HEK293 (cell line): ENCODE measurements at regions not wholly inside any gene's neighbourhood (a gene's known extent, or its start where the extent isn't known, plus 50 kb on each side); places are given as distances from the start of the nearest gene placed in this dataset.

Experiments used
- CTCF ChIA-PET: fragments of 350-600 bp; formaldehyde crosslinking; extraction: SDS; loops from one replicate; lab custom pipeline; 2021; ENCODE audit warnings: antibody characterized with exemption; lab: Yijun Ruan, JAX
- POLR2A ChIA-PET: fragments of 300-600 bp; formaldehyde crosslinking; extraction: SDS; loops from one replicate; lab custom pipeline; 2020; ENCODE audit warnings: antibody characterized with exemption, inconsistent platforms; lab: Yijun Ruan, JAX
- H3K27ac ChIP-seq: fragments of 200-500 bp; sonication (Bioruptor generic); 2 replicates; pipeline ENCODE4 v1.5.1; 2014; ENCODE audit warnings: low read depth, low read length, control low read depth, inconsistent platforms; ENCODE audit errors: extremely low read depth
- H3K36me3 ChIP-seq, 2 experiments: fragments of 200-500 bp in 1 of 2; sonication (Bioruptor generic) in 1 of 2; 1 replicate in 1 of 2; 2 replicates in 1 of 2; pipeline ENCODE4 v1.5.1; 2014 to 2017; ENCODE audit warnings: inconsistent platforms in 2 of 2, low read length in 2 of 2; ENCODE audit not compliant: control insufficient read depth in 2 of 2, insufficient read depth in 1 of 2
- H3K4me1 ChIP-seq: fragments of 200-500 bp; sonication (Bioruptor generic); 2 replicates; pipeline ENCODE4 v1.5.1; 2014; ENCODE audit warnings: mild to moderate bottlenecking, low read length, inconsistent platforms; ENCODE audit not compliant: control insufficient read depth, insufficient read depth
- H3K4me3 ChIP-seq: 2 replicates; pipeline ENCODE4 v1.5.1; 2011; ENCODE audit warnings: low read depth, mild to moderate bottlenecking, control low read depth, low read length, moderate library complexity
- H3K9me3 ChIP-seq: fragments of 200-500 bp; sonication (Bioruptor generic); 2 replicates; pipeline ENCODE4 v1.5.1; 2014; ENCODE audit warnings: low read depth, low read length, inconsistent platforms; ENCODE audit not compliant: control insufficient read depth, insufficient read depth
- BCL11B ChIP-seq: fragments of 450-650 bp; formaldehyde crosslinking; IDR thresholded peaks from 2 replicates; pipeline ENCODE4 v1.5.1; 2016; ENCODE audit warnings: low read depth, missing biosample characterization, missing genetic modification characterization
- GLI2 ChIP-seq: fragments of 450-650 bp; formaldehyde crosslinking; IDR thresholded peaks from 2 replicates; pipeline ENCODE4; 2017; ENCODE audit warnings: missing biosample characterization, missing genetic modification characterization, low read depth, borderline replicate concordance
- SALL2 ChIP-seq: fragments of 450-650 bp; formaldehyde crosslinking; IDR thresholded peaks from 2 replicates; pipeline ENCODE4 v1.5.0; 2017; ENCODE audit warnings: missing biosample characterization, mild to moderate bottlenecking, missing genetic modification characterization, borderline replicate concordance
- SCRT2 ChIP-seq: fragments of 450-650 bp; formaldehyde crosslinking; IDR thresholded peaks from 2 replicates; pipeline ENCODE4 v1.5.1; 2016; ENCODE audit warnings: missing biosample characterization, missing genetic modification characterization
- ZNF155 ChIP-seq: fragments of 450-650 bp; formaldehyde crosslinking; IDR thresholded peaks from 2 replicates; pipeline ENCODE4 v1.5.1; 2016; ENCODE audit warnings: missing biosample characterization, missing genetic modification characterization
- ZNF169 ChIP-seq: fragments of 450-650 bp; formaldehyde crosslinking; IDR thresholded peaks from 2 replicates; pipeline ENCODE4 v1.5.1; 2016; ENCODE audit warnings: missing biosample characterization, missing genetic modification characterization
- ZNF214 ChIP-seq: fragments of 450-650 bp; formaldehyde crosslinking; IDR thresholded peaks from 2 replicates; pipeline ENCODE4 v1.5.1; 2017; ENCODE audit warnings: missing biosample characterization, mild to moderate bottlenecking, missing genetic modification characterization, borderline replicate concordance
- ZNF266 ChIP-seq: fragments of 450-650 bp; formaldehyde crosslinking; IDR thresholded peaks from 2 replicates; pipeline ENCODE4 v1.5.1; 2016; ENCODE audit warnings: missing biosample characterization, missing genetic modification characterization, low read depth
- ZNF394 ChIP-seq: fragments of 450-650 bp; formaldehyde crosslinking; IDR thresholded peaks from 2 replicates; pipeline ENCODE4 v1.5.1; 2016; ENCODE audit warnings: missing biosample characterization, missing genetic modification characterization, mild to moderate bottlenecking, moderate library complexity, borderline replicate concordance
- ZNF433 ChIP-seq: fragments of 450-650 bp; formaldehyde crosslinking; IDR thresholded peaks from 2 replicates; pipeline ENCODE4 v1.5.1; 2016; ENCODE audit warnings: missing biosample characterization, missing genetic modification characterization, low read depth
- ZNF48 ChIP-seq: fragments of 450-650 bp; formaldehyde crosslinking; IDR thresholded peaks from 2 replicates; pipeline ENCODE4 v1.5.1; 2016; ENCODE audit warnings: missing biosample characterization, missing genetic modification characterization
- ZNF555 ChIP-seq: fragments of 450-650 bp; formaldehyde crosslinking; conservative IDR thresholded peaks from 2 replicates; pipeline ENCODE4 v1.5.1; 2017; ENCODE audit warnings: missing biosample characterization, mild to moderate bottlenecking, missing genetic modification characterization, inconsistent platforms
- ZNF654 ChIP-seq: fragments of 450-650 bp; formaldehyde crosslinking; IDR thresholded peaks from 2 replicates; pipeline ENCODE4 v1.5.1; 2016; ENCODE audit warnings: low read depth, missing biosample characterization, missing genetic modification characterization
- ZNF660 ChIP-seq: fragments of 450-650 bp; IDR thresholded peaks from 2 replicates; pipeline ENCODE4 v1.5.1; 2018; ENCODE audit warnings: missing biosample characterization, mild to moderate bottlenecking, missing genetic modification characterization
- ZNF768 ChIP-seq: fragments of 450-650 bp; formaldehyde crosslinking; IDR thresholded peaks from 2 replicates; pipeline ENCODE4 v1.5.1; 2018; ENCODE audit warnings: missing biosample characterization, mild to moderate bottlenecking, missing genetic modification characterization
- ZNF785 ChIP-seq: fragments of 450-650 bp; formaldehyde crosslinking; IDR thresholded peaks from 2 replicates; pipeline ENCODE4 v1.5.1; 2016; ENCODE audit warnings: missing biosample characterization, missing genetic modification characterization
- TF ChIP-seq, protein P1 (sequence below): fragments of 450-650 bp; formaldehyde crosslinking; IDR thresholded peaks from 2 replicates; pipeline ENCODE4 v1.5.1; 2016; ENCODE audit warnings: missing biosample characterization, missing genetic modification characterization
- TF ChIP-seq, protein P2 (sequence below): fragments of 450-650 bp; formaldehyde crosslinking; IDR thresholded peaks from 2 replicates; pipeline ENCODE4 v1.5.1; 2016; ENCODE audit warnings: missing biosample characterization, missing genetic modification characterization
- TF ChIP-seq, protein P3 (sequence below): IDR thresholded peaks from 2 replicates; pipeline ENCODE4 v1.6.1; 2011; ENCODE audit warnings: mild to moderate bottlenecking, low read depth, low read length, borderline replicate concordance
- TF ChIP-seq, protein P4 (sequence below): fragments of 450-650 bp; formaldehyde crosslinking; IDR thresholded peaks from 2 replicates; pipeline ENCODE4 v1.5.1; 2016; ENCODE audit warnings: missing biosample characterization, missing genetic modification characterization, borderline replicate concordance
- TF ChIP-seq, protein P5 (sequence below): fragments of 450-650 bp; formaldehyde crosslinking; IDR thresholded peaks from 2 replicates; pipeline ENCODE4 v1.5.1; 2016; ENCODE audit warnings: missing biosample characterization, missing genetic modification characterization
- TF ChIP-seq, protein P6 (sequence below): fragments of 450-650 bp; formaldehyde crosslinking; IDR thresholded peaks from 2 replicates; pipeline ENCODE4 v1.5.1; 2017; ENCODE audit warnings: missing biosample characterization, missing genetic modification characterization

DNA sequence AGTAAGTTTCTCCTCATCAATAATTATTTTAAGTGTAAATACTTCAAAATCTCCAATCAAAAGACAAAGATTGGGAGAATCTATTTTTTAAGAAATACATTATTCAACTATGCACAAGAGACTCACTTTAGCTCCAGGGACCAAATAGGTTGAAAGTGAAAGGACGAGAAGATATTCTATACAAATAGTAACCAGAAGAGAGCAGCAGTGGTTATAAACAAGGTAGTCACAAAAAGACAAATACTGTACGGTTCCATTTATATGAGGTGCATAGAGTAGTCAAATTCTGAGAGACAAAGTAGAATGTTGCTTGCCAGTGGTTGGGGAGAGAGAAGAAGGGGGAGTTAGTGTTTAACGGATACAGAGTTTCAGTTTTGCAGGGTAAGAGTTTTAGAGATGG, 69.8 kb downstream of the POU3F3 start:
- Histone ChIP-seq H3K27ac (no peak overlapping the region), H3K36me3 (no peaks in the 10 kb centered on the region), H3K4me1 (no peaks in the 10 kb centered on the region), H3K9me3 (peaks cover 2% of the 10 kb centered on the region; the same call in 1 of the 2 replicates), H3K4me3 (no peak overlapping the region)
- TF ChIP-seq ZNF785 (tag by site-specific recombination) (no peak), ZNF214 (tag by site-specific recombination) (no peak), ZNF660 (tag by site-specific recombination) (no peak), ZNF654 (tag by site-specific recombination) (no peak), ZNF433 (no peak), GLI2 (no peak), BCL11B (tag by site-specific recombination) (no peak), SCRT2 (tag by site-specific recombination) (no peak), ZNF768 (tag by site-specific recombination) (no peak), ZNF555 (tag by site-specific recombination) (no peak), ZNF48 (tag by site-specific recombination) (no peak), ZNF394 (tag by site-specific recombination) (no peak), ZNF155 (no peak)
- TF ChIP-seq, protein P1, sequence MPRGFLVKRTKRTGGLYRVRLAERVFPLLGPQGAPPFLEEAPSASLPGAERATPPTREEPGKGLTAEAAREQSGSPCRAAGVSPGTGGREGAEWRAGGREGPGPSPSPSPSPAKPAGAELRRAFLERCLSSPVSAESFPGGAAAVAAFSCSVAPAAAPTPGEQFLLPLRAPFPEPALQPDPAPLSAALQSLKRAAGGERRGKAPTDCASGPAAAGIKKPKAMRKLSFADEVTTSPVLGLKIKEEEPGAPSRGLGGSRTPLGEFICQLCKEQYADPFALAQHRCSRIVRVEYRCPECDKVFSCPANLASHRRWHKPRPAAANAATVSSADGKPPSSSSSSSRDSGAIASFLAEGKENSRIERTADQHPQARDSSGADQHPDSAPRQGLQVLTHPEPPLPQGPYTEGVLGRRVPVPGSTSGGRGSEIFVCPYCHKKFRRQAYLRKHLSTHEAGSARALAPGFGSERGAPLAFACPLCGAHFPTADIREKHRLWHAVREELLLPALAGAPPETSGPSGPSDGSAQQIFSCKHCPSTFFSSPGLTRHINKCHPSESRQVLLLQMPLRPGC (tag by site-specific recombination): no peak
- TF ChIP-seq, protein P2, sequence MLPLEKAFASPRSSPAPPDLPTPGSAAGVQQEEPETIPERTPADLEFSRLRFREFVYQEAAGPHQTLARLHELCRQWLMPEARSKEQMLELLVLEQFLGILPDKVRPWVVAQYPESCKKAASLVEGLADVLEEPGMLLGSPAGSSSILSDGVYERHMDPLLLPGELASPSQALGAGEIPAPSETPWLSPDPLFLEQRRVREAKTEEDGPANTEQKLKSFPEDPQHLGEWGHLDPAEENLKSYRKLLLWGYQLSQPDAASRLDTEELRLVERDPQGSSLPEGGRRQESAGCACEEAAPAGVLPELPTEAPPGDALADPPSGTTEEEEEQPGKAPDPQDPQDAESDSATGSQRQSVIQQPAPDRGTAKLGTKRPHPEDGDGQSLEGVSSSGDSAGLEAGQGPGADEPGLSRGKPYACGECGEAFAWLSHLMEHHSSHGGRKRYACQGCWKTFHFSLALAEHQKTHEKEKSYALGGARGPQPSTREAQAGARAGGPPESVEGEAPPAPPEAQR (tag by site-specific recombination): no peak
- TF ChIP-seq, protein P3, sequence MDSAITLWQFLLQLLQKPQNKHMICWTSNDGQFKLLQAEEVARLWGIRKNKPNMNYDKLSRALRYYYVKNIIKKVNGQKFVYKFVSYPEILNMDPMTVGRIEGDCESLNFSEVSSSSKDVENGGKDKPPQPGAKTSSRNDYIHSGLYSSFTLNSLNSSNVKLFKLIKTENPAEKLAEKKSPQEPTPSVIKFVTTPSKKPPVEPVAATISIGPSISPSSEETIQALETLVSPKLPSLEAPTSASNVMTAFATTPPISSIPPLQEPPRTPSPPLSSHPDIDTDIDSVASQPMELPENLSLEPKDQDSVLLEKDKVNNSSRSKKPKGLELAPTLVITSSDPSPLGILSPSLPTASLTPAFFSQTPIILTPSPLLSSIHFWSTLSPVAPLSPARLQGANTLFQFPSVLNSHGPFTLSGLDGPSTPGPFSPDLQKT: no peak
- TF ChIP-seq, protein P4, sequence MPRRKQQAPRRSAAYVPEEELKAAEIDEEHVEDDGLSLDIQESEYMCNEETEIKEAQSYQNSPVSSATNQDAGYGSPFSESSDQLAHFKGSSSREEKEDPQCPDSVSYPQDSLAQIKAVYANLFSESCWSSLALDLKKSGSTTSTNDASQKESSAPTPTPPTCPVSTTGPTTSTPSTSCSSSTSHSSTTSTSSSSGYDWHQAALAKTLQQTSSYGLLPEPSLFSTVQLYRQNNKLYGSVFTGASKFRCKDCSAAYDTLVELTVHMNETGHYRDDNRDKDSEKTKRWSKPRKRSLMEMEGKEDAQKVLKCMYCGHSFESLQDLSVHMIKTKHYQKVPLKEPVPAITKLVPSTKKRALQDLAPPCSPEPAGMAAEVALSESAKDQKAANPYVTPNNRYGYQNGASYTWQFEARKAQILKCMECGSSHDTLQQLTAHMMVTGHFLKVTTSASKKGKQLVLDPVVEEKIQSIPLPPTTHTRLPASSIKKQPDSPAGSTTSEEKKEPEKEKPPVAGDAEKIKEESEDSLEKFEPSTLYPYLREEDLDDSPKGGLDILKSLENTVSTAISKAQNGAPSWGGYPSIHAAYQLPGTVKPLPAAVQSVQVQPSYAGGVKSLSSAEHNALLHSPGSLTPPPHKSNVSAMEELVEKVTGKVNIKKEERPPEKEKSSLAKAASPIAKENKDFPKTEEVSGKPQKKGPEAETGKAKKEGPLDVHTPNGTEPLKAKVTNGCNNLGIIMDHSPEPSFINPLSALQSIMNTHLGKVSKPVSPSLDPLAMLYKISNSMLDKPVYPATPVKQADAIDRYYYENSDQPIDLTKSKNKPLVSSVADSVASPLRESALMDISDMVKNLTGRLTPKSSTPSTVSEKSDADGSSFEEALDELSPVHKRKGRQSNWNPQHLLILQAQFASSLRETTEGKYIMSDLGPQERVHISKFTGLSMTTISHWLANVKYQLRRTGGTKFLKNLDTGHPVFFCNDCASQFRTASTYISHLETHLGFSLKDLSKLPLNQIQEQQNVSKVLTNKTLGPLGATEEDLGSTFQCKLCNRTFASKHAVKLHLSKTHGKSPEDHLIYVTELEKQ (tag by site-specific recombination): no peak
- POLR2A ChIA-PET: no interaction called here
- CTCF ChIA-PET: interaction anchor here (0.9 to 1.0 kb wide), 3 partner anchors 10 to 21 kb away, joined by 3 to 4 read pairs (median 4); no protein-coding TSS in a partner anchor

DNA sequence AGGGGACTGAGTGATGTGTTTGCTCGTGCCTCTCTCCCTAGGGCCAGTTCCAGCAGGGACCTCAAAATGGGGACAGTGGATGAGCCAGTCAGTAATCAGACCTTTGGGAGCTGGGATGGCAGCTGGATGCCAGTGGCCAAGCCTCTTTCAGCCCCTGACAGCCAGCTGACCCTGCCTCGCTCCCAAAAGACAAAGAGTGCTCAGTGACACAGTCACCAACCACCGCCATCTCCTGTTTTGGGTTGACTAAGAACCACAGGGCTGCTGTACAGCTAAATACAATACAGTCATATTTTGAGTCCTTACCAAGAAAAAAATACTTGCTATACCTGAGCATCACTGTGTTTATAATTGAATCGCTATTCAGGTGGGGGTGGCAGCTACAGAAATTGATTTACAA, 75.7 kb downstream of the POU3F3 start:
- Histone ChIP-seq H3K4me3 (no peak overlapping the region), H3K36me3 (no peaks in the 10 kb centered on the region), H3K4me1 (no peaks in the 10 kb centered on the region), H3K9me3 (no peaks in the 10 kb centered on the region), H3K27ac (no peak overlapping the region)
- ChIA-PET CTCF (no interaction called here), POLR2A (no interaction called here)
- no peak for TF ChIP-seq ZNF266
- TF ChIP-seq, protein P5, sequence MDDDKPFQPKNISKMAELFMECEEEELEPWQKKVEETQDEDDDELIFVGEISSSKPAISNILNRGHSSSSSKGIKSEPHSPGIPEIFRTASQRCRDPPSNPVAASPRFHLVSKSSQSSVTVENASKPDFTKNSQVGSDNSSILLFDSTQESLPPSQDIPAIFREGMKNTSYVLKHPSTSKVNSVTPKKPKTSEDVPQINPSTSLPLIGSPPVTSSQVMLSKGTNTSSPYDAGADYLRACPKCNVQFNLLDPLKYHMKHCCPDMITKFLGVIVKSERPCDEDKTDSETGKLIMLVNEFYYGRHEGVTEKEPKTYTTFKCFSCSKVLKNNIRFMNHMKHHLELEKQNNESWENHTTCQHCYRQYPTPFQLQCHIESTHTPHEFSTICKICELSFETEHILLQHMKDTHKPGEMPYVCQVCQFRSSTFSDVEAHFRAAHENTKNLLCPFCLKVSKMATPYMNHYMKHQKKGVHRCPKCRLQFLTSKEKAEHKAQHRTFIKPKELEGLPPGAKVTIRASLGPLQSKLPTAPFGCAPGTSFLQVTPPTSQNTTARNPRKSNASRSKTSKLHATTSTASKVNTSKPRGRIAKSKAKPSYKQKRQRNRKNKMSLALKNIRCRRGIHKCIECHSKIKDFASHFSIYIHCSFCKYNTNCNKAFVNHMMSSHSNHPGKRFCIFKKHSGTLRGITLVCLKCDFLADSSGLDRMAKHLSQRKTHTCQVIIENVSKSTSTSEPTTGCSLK (tag by site-specific recombination): no peak
- no peak for TF ChIP-seq ZNF169 (tag by site-specific recombination)
- TF ChIP-seq SALL2 (tag by site-specific recombination): no peak
- TF ChIP-seq, protein P6, sequence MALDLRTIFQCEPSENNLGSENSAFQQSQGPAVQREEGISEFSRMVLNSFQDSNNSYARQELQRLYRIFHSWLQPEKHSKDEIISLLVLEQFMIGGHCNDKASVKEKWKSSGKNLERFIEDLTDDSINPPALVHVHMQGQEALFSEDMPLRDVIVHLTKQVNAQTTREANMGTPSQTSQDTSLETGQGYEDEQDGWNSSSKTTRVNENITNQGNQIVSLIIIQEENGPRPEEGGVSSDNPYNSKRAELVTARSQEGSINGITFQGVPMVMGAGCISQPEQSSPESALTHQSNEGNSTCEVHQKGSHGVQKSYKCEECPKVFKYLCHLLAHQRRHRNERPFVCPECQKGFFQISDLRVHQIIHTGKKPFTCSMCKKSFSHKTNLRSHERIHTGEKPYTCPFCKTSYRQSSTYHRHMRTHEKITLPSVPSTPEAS (tag by site-specific recombination): no peak
